Lower leg skin (tissue), 4 donors: ENCODE measurements at regions not wholly inside any gene's neighbourhood (a gene's known extent, or its start where the extent isn't known, plus 50 kb on each side); places are given as distances from the start of the nearest gene placed in this dataset.

ENCODE experiments used
- DNase-seq, 2 donors: peaks; one replicate each; pipeline ENCODE4 v3.0.0-alpha.2; 2019; ENCODE audit warnings: low spot score in 2 of 2
- H3K4me3 ChIP-seq: fragments of 200-600 bp; sonication (generic); 2 replicates; pipeline ENCODE4 v1.5.1; 2017; ENCODE audit warnings: mild to moderate bottlenecking, low read depth; ENCODE audit not compliant: poor library complexity, severe bottlenecking
- CTCF ChIP-seq, 3 donors: fragments of 450-650 bp; IDR thresholded peaks; one replicate each; pipeline ENCODE4 v1.5.1; 2016; ENCODE audit warnings: antibody characterized with exemption in 3 of 3, mild to moderate bottlenecking in 3 of 3, moderate library complexity in 2 of 3
- POLR2A ChIP-seq, 2 donors: fragments of 450-650 bp; IDR thresholded peaks; one replicate each; pipeline ENCODE4 v1.6.1; 2016 to 2017; ENCODE audit warnings: antibody characterized with exemption in 2 of 2, mild to moderate bottlenecking in 1 of 2, moderate library complexity in 1 of 2
- WGBS, 2 donors: methylation state at CpG; one replicate each; pipeline ENCODE4 v1.1.5; 2018; 5-methylcytosine and 5-hydroxymethylcytosine counted together
- intact Hi-C: fragments of 100-400 bp; cut with DNase I; formaldehyde crosslinking; loops from one replicate; pipeline ENCODE4 v1.15.0; 2023; ENCODE audit warnings: low total_unique reads

- H3K4me3 ChIP-seq, result no peak overlapping the region
- intact Hi-C loops, result loop anchor here (5.0 kb wide), 2 partner anchors 147 to 517 kb away; no protein-coding TSS in a partner anchor
- no peak for DNase-seq
- WGBS, 2 donors, result 75% methylated on average over 20 of the region's 20 CpGs
- TF ChIP-seq POLR2A (IDR thresholded peaks at IDR 0.05), result no peak
- TF ChIP-seq CTCF (IDR thresholded peaks at IDR 0.05), result no peak
Measured at GRCh38 chr7:130894909-130895750, 161.1 kb upstream of the KLF14 start.

GRCh38 chr7:130896051-130896881 is 162.3 kb upstream of the KLF14 start:
- no peak overlapping the region for H3K4me3 ChIP-seq
- no peak for DNase-seq
- TF ChIP-seq POLR2A (IDR thresholded peaks at IDR 0.05), result no peak
- no peak for TF ChIP-seq CTCF (IDR thresholded peaks at IDR 0.05)
- intact Hi-C loops, result loop anchor here (5.0 kb wide), 1 partner anchor 146 kb away; no protein-coding TSS in a partner anchor
- WGBS, 2 donors, result 65 to 69% methylated on average over 13 of the region's 13 CpGs

- intact Hi-C loops, result loop anchor here (5.0 kb wide), 1 partner anchor 145 kb away; no protein-coding TSS in a partner anchor
- H3K4me3 ChIP-seq, result no peak overlapping the region
Measured at GRCh38 chr7:130896898-130897514, 163.0 kb upstream of the KLF14 start.

GRCh38 chr7:130897515-130898419 is 163.8 kb upstream of the KLF14 start:
- TF ChIP-seq POLR2A (IDR thresholded peaks at IDR 0.05) (no peak), CTCF (IDR thresholded peaks at IDR 0.05) (no peak)
- DNase-seq, result no peak
- WGBS, 2 donors, result 71 to 84% methylated on average over 22 to 24 of the region's 24 CpGs
- intact Hi-C loops, result loop anchor here (5.0 kb wide), 1 partner anchor 145 kb away; no protein-coding TSS in a partner anchor
- H3K4me3 ChIP-seq, result no peak overlapping the region

More at GRCh38 chr7:130896898-130897514, 163.0 kb upstream of the KLF14 start:
- TF ChIP-seq CTCF (IDR thresholded peaks at IDR 0.05), result no peak
- no peak for TF ChIP-seq POLR2A (IDR thresholded peaks at IDR 0.05)
- peak in 1 of 2 donors; percentile 93 for DNase-seq
- 41 to 43% methylated on average over 22 of the region's 22 CpGs for WGBS, 2 donors
